ENCODE measurements at regions not wholly inside any gene's neighbourhood (a gene's known extent, or its start where the extent isn't known, plus 50 kb on each side); places are given as distances from the start of the nearest gene placed in this dataset.
A peak's percentile ranks its signal among the peaks of the same experiment; 100 is the strongest.
"Not testable (repeated sequence)": the region's sequence is repeated elsewhere in the genome, so short reads cannot be mapped to it uniquely, and the experiment has no call there.

GRCh38 chr12:88354691-88355090, 212.6 kb downstream of the TMTC3 start:
- H3K4me3 ChIP-seq (ENCODE audit: low read depth, low read length), result no peak overlapping the region
- no peak for DNase-seq (ENCODE audit: low read depth)
- TF ChIP-seq CTCF (IDR thresholded peaks at IDR 0.05; ENCODE audit: control insufficient read depth, extremely low read depth, insufficient read depth), result no peak

- DNase-seq (ENCODE audit: low read depth), result no peak
- no peak overlapping the region for H3K4me3 ChIP-seq (ENCODE audit: low read depth, low read length)
- TF ChIP-seq CTCF (IDR thresholded peaks at IDR 0.05; ENCODE audit: control insufficient read depth, extremely low read depth, insufficient read depth), result no peak
Measured at GRCh38 chr12:88360343-88360742, 218.2 kb downstream of the TMTC3 start.

- H3K4me3 ChIP-seq (ENCODE audit: low read depth, low read length), result no peak overlapping the region
- DNase-seq (ENCODE audit: low read depth), result no peak
- no peak for TF ChIP-seq CTCF (IDR thresholded peaks at IDR 0.05; ENCODE audit: control insufficient read depth, extremely low read depth, insufficient read depth)
Measured at GRCh38 chr12:88361493-88361892, 218.8 kb downstream of the KITLG start.

- H3K4me3 ChIP-seq (ENCODE audit: low read depth, low read length), result no peak overlapping the region
- no peak for TF ChIP-seq CTCF (IDR thresholded peaks at IDR 0.05; ENCODE audit: control insufficient read depth, extremely low read depth, insufficient read depth)
- DNase-seq (ENCODE audit: low read depth), result peak; percentile 25
Measured at GRCh38 chr12:88362439-88362838, 217.8 kb downstream of the KITLG start.

- DNase-seq (ENCODE audit: low read depth), result peak; percentile 25
- no peak overlapping the region for H3K4me3 ChIP-seq (ENCODE audit: low read depth, low read length)
- TF ChIP-seq CTCF (IDR thresholded peaks at IDR 0.05; ENCODE audit: control insufficient read depth, extremely low read depth, insufficient read depth), result no peak
Measured at GRCh38 chr12:88365403-88365802, 214.9 kb downstream of the KITLG start.

- DNase-seq (ENCODE audit: low read depth), result no peak
- TF ChIP-seq CTCF (IDR thresholded peaks at IDR 0.05; ENCODE audit: control insufficient read depth, extremely low read depth, insufficient read depth), result no peak
- no peak overlapping the region for H3K4me3 ChIP-seq (ENCODE audit: low read depth, low read length)
Measured at GRCh38 chr12:88366101-88366500, 214.2 kb downstream of the KITLG start.

GRCh38 chr12:88367231-88367630, 213.0 kb downstream of the KITLG start:
- no peak for DNase-seq (ENCODE audit: low read depth)
- no peak overlapping the region for H3K4me3 ChIP-seq (ENCODE audit: low read depth, low read length)
- TF ChIP-seq CTCF (IDR thresholded peaks at IDR 0.05; ENCODE audit: control insufficient read depth, extremely low read depth, insufficient read depth), result no peak

- DNase-seq (ENCODE audit: low read depth); H3K4me3 ChIP-seq (ENCODE audit: low read depth, low read length): not testable (repeated sequence)
Measured at GRCh38 chr12:88368077-88368476, 212.2 kb downstream of the KITLG start.
